ENCODE measurements at regions not wholly inside any gene's neighbourhood (a gene's known extent, or its start where the extent isn't known, plus 50 kb on each side); places are given as distances from the start of the nearest gene placed in this dataset.

DNA sequence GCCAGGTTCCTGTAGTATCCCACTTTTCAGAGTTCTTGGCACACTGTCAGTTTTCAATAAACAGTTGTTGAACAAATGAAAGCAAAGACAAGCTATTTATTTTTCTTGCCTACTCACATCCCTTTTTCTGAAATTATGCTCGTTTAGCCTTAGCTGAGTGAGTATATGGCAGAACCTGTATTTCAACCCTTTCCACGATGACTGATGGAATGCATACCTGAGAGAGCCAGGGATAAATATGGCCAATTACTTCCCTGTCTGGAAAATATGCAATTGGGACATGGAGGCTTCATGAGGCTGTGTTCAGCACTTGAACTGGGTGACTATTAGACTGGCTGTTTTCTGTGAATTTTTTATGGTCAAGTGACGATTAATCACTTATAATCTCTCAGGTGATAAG, 144.5 kb upstream of the POT1 start:
- H3K4me3 ChIP-seq: no peak overlapping the region
- Mint-ChIP-seq H3K27ac (no peak overlapping the region), H3K27me3 (ENCODE audit: insufficient read depth, low read depth, poor library complexity) (no peaks in the 10 kb centered on the region), H3K36me3 (ENCODE audit: low read depth) (no peaks in the 10 kb centered on the region), H3K4me1 (no peaks in the 10 kb centered on the region), H3K4me3 (no peak overlapping the region), H3K9me3 (peaks cover 3% of the 10 kb centered on the region; the same call in 2 of the 3 replicates)
- H3K27ac ChIP-seq (ENCODE audit: low read depth): no peak overlapping the region
- H3K27me3 ChIP-seq (ENCODE audit: insufficient read depth): no peaks in the 10 kb centered on the region
- no peaks in the 10 kb centered on the region for H3K79me2 ChIP-seq (replicated peaks; ENCODE audit: insufficient read depth)
- H3K4me1 ChIP-seq (ENCODE audit: insufficient read depth): no peaks in the 10 kb centered on the region
- no peaks in the 10 kb centered on the region for H3F3A ChIP-seq (replicated peaks; ENCODE audit: low read depth)
- H3K36me3 ChIP-seq (ENCODE audit: insufficient read depth): no peaks in the 10 kb centered on the region
- peaks cover 4% of the 10 kb centered on the region; the same call in 1 of the 2 replicates for H3K9me2 ChIP-seq (ENCODE audit: insufficient read depth)
- no peak for TF ChIP-seq EZH2phosphoT487 (IDR thresholded peaks at IDR 0.05; ENCODE audit: unreplicated experiment)
- TF ChIP-seq, protein P1, sequence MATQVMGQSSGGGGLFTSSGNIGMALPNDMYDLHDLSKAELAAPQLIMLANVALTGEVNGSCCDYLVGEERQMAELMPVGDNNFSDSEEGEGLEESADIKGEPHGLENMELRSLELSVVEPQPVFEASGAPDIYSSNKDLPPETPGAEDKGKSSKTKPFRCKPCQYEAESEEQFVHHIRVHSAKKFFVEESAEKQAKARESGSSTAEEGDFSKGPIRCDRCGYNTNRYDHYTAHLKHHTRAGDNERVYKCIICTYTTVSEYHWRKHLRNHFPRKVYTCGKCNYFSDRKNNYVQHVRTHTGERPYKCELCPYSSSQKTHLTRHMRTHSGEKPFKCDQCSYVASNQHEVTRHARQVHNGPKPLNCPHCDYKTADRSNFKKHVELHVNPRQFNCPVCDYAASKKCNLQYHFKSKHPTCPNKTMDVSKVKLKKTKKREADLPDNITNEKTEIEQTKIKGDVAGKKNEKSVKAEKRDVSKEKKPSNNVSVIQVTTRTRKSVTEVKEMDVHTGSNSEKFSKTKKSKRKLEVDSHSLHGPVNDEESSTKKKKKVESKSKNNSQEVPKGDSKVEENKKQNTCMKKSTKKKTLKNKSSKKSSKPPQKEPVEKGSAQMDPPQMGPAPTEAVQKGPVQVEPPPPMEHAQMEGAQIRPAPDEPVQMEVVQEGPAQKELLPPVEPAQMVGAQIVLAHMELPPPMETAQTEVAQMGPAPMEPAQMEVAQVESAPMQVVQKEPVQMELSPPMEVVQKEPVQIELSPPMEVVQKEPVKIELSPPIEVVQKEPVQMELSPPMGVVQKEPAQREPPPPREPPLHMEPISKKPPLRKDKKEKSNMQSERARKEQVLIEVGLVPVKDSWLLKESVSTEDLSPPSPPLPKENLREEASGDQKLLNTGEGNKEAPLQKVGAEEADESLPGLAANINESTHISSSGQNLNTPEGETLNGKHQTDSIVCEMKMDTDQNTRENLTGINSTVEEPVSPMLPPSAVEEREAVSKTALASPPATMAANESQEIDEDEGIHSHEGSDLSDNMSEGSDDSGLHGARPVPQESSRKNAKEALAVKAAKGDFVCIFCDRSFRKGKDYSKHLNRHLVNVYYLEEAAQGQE (IDR thresholded peaks at IDR 0.05; ENCODE audit: unreplicated experiment): no peak
- TF ChIP-seq ZNF114 (CRISPR knock-in tag; IDR thresholded peaks at IDR 0.05): no peak
- TF ChIP-seq ZNF331 (CRISPR knock-in tag; IDR thresholded peaks at IDR 0.05; ENCODE audit: low read depth): no peak
- TF ChIP-seq CREB1 (CRISPR knock-in tag; IDR thresholded peaks at IDR 0.05; ENCODE audit: low read depth): no peak
- TF ChIP-seq, protein P2, sequence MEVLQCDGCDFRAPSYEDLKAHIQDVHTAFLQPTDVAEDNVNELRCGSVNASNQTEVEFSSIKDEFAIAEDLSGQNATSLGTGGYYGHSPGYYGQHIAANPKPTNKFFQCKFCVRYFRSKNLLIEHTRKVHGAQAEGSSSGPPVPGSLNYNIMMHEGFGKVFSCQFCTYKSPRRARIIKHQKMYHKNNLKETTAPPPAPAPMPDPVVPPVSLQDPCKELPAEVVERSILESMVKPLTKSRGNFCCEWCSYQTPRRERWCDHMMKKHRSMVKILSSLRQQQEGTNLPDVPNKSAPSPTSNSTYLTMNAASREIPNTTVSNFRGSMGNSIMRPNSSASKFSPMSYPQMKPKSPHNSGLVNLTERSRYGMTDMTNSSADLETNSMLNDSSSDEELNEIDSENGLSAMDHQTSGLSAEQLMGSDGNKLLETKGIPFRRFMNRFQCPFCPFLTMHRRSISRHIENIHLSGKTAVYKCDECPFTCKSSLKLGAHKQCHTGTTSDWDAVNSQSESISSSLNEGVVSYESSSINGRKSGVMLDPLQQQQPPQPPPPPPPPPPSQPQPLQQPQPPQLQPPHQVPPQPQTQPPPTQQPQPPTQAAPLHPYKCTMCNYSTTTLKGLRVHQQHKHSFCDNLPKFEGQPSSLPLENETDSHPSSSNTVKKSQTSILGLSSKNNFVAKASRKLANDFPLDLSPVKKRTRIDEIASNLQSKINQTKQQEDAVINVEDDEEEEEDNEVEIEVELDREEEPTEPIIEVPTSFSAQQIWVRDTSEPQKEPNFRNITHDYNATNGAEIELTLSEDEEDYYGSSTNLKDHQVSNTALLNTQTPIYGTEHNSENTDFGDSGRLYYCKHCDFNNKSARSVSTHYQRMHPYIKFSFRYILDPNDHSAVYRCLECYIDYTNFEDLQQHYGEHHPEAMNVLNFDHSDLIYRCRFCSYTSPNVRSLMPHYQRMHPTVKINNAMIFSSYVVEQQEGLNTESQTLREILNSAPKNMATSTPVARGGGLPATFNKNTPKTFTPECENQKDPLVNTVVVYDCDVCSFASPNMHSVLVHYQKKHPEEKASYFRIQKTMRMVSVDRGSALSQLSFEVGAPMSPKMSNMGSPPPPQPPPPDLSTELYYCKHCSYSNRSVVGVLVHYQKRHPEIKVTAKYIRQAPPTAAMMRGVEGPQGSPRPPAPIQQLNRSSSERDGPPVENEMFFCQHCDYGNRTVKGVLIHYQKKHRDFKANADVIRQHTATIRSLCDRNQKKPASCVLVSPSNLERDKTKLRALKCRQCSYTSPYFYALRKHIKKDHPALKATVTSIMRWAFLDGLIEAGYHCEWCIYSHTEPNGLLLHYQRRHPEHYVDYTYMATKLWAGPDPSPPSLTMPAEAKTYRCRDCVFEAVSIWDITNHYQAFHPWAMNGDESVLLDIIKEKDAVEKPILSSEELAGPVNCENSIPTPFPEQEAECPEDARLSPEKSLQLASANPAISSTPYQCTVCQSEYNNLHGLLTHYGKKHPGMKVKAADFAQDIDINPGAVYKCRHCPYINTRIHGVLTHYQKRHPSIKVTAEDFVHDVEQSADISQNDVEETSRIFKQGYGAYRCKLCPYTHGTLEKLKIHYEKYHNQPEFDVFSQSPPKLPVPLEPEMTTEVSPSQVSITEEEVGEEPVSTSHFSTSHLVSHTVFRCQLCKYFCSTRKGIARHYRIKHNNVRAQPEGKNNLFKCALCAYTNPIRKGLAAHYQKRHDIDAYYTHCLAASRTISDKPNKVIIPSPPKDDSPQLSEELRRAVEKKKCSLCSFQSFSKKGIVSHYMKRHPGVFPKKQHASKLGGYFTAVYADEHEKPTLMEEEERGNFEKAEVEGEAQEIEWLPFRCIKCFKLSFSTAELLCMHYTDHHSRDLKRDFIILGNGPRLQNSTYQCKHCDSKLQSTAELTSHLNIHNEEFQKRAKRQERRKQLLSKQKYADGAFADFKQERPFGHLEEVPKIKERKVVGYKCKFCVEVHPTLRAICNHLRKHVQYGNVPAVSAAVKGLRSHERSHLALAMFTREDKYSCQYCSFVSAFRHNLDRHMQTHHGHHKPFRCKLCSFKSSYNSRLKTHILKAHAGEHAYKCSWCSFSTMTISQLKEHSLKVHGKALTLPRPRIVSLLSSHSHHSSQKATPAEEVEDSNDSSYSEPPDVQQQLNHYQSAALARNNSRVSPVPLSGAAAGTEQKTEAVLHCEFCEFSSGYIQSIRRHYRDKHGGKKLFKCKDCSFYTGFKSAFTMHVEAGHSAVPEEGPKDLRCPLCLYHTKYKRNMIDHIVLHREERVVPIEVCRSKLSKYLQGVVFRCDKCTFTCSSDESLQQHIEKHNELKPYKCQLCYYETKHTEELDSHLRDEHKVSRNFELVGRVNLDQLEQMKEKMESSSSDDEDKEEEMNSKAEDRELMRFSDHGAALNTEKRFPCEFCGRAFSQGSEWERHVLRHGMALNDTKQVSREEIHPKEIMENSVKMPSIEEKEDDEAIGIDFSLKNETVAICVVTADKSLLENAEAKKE (CRISPR knock-in tag; IDR thresholded peaks at IDR 0.05): no peak
- TF ChIP-seq EZH2 (IDR thresholded peaks at IDR 0.05; ENCODE audit: low read depth, unreplicated experiment): no peak
- TF ChIP-seq, protein P3, sequence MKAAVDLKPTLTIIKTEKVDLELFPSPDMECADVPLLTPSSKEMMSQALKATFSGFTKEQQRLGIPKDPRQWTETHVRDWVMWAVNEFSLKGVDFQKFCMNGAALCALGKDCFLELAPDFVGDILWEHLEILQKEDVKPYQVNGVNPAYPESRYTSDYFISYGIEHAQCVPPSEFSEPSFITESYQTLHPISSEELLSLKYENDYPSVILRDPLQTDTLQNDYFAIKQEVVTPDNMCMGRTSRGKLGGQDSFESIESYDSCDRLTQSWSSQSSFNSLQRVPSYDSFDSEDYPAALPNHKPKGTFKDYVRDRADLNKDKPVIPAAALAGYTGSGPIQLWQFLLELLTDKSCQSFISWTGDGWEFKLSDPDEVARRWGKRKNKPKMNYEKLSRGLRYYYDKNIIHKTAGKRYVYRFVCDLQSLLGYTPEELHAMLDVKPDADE (IDR thresholded peaks at IDR 0.05): no peak
- TF ChIP-seq, protein P4, sequence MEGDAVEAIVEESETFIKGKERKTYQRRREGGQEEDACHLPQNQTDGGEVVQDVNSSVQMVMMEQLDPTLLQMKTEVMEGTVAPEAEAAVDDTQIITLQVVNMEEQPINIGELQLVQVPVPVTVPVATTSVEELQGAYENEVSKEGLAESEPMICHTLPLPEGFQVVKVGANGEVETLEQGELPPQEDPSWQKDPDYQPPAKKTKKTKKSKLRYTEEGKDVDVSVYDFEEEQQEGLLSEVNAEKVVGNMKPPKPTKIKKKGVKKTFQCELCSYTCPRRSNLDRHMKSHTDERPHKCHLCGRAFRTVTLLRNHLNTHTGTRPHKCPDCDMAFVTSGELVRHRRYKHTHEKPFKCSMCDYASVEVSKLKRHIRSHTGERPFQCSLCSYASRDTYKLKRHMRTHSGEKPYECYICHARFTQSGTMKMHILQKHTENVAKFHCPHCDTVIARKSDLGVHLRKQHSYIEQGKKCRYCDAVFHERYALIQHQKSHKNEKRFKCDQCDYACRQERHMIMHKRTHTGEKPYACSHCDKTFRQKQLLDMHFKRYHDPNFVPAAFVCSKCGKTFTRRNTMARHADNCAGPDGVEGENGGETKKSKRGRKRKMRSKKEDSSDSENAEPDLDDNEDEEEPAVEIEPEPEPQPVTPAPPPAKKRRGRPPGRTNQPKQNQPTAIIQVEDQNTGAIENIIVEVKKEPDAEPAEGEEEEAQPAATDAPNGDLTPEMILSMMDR (conservative IDR thresholded peaks at IDR 0.05; ENCODE audit: low read depth in 2 of 2): no peak
- TF ChIP-seq STAT1 (IDR thresholded peaks at IDR 0.05; ENCODE audit: unreplicated experiment): no peak
- TF ChIP-seq JUNB (IDR thresholded peaks at IDR 0.05; ENCODE audit: unreplicated experiment): no peak
- TF ChIP-seq NANOG (IDR thresholded peaks at IDR 0.05; ENCODE audit: borderline replicate concordance): no peak
- TF ChIP-seq POLR2AphosphoS5 (IDR thresholded peaks at IDR 0.05; ENCODE audit: low read depth): no peak
- DNase-seq (ENCODE audit: low spot score): no peak
- H4K20me1 ChIP-seq (replicated peaks; ENCODE audit: insufficient read depth): no peaks in the 10 kb centered on the region
- no peak for ATAC-seq
- no peak overlapping the region for H3K4me2 ChIP-seq
- H2AFZ ChIP-seq: no peak overlapping the region

All from GM23338 (cell line).